ENCODE measurements at regions not wholly inside any gene's neighbourhood (a gene's known extent, or its start where the extent isn't known, plus 50 kb on each side); places are given as distances from the start of the nearest gene placed in this dataset.

GRCh38 chr1:4224684-4225467 is 324.8 kb upstream of the C1orf174 start:
- in situ Hi-C loops (cut with HindIII; ENCODE audit: low pct_unique_long_range_greater_than_20kb, low sequenced_read_pairs): no loop called here
- ATAC-seq (no peak), DNase-seq (ENCODE audit: low read depth, low spot score) (no peak)
- POLR2A ChIA-PET: no interaction called here
- no peak overlapping the region for H3K4me3 ChIP-seq (ENCODE audit: low read depth in 2 of 2, low read length in 2 of 2)
- intact Hi-C loops (cut with micrococcal nuclease; ENCODE audit: unreplicated experiment): no loop called here
- CTCF ChIA-PET: no interaction called here
- H3K27ac ChIP-seq (ENCODE audit: low read length): no peak overlapping the region
- no TSS peak for BruUV-seq (replicated peaks)
- no peaks in the 10 kb centered on the region for H3K9me3 ChIP-seq (ENCODE audit: control insufficient read depth, insufficient read depth, low read depth, low read length)
- no peaks in the 10 kb centered on the region for H3K4me1 ChIP-seq (ENCODE audit: control insufficient read depth, insufficient read depth, low read length)
- H3K27me3 ChIP-seq (ENCODE audit: control insufficient read depth, insufficient read depth, low read length): no peaks in the 10 kb centered on the region
- no peaks in the 10 kb centered on the region for H3K36me3 ChIP-seq (ENCODE audit: control insufficient read depth, insufficient read depth, low read length)
- TF ChIP-seq TCF7L2 (IDR thresholded peaks at IDR 0.05; ENCODE audit: low read depth, low read length) (no peak), CTCF (IDR thresholded peaks at IDR 0.05) (no peak), REST (IDR thresholded peaks at IDR 0.05; ENCODE audit: insufficient read depth in 1 of 2, low read depth in 2 of 2, low read length in 1 of 2) (no peak), POLR2AphosphoS5 (IDR thresholded peaks at IDR 0.05; ENCODE audit: low read depth, low read length) (no peak), SIN3A (IDR thresholded peaks at IDR 0.05; ENCODE audit: borderline replicate concordance, insufficient read depth, low read depth, low read length) (no peak)

DNA sequence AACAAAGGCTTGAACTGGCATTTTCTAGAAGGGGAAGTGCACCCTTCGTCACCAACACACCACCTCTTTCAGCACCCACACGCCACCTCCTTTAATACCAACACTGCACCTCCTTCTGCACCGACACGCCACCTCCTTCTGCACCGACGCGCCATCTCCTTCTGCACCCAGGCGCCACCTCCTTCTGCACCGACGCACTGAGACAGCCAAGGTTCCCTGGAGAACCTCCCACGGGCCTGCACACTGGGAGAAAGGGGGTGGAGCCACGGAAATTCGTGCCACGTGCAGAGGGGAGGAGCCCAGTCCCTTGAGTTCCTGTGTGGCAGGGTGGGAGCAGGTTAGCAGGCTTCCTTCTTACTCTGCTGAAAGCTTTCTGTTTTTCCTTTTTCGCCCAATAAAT is 327.9 kb upstream of the C1orf174 start:
- TF ChIP-seq CTCF (IDR thresholded peaks at IDR 0.05): no peak
- no peak for TF ChIP-seq POLR2AphosphoS5 (IDR thresholded peaks at IDR 0.05; ENCODE audit: low read depth, low read length)
- no peak for TF ChIP-seq REST (IDR thresholded peaks at IDR 0.05; ENCODE audit: insufficient read depth in 1 of 2, low read depth in 2 of 2, low read length in 1 of 2)
- TF ChIP-seq SIN3A (IDR thresholded peaks at IDR 0.05; ENCODE audit: borderline replicate concordance, insufficient read depth, low read depth, low read length): no peak
- no peak for TF ChIP-seq TCF7L2 (IDR thresholded peaks at IDR 0.05; ENCODE audit: low read depth, low read length)
- intact Hi-C loops (cut with micrococcal nuclease; ENCODE audit: unreplicated experiment): no loop called here
- BruUV-seq (replicated peaks): no TSS peak
- POLR2A ChIA-PET: no interaction called here
- Histone ChIP-seq H3K27ac (ENCODE audit: low read length) (no peak overlapping the region), H3K27me3 (ENCODE audit: control insufficient read depth, insufficient read depth, low read length) (no peaks in the 10 kb centered on the region), H3K4me1 (ENCODE audit: control insufficient read depth, insufficient read depth, low read length) (no peaks in the 10 kb centered on the region), H3K36me3 (ENCODE audit: control insufficient read depth, insufficient read depth, low read length) (no peaks in the 10 kb centered on the region), H3K9me3 (ENCODE audit: control insufficient read depth, insufficient read depth, low read depth, low read length) (no peaks in the 10 kb centered on the region), H3K4me3 (ENCODE audit: low read depth in 2 of 2, low read length in 2 of 2) (no peak overlapping the region)
- ATAC-seq: no peak
- DNase-seq (ENCODE audit: low read depth, low spot score): no peak
- in situ Hi-C loops (cut with HindIII; ENCODE audit: low pct_unique_long_range_greater_than_20kb, low sequenced_read_pairs): no loop called here
- CTCF ChIA-PET: no interaction called here

All from Panc1 (cell line).